ENCODE measurements at regions not wholly inside any gene's neighbourhood (a gene's known extent, or its start where the extent isn't known, plus 50 kb on each side); places are given as distances from the start of the nearest gene placed in this dataset.

- DNase-seq (ENCODE audit: low read depth, low spot score): no peak
- TF ChIP-seq, protein P1, sequence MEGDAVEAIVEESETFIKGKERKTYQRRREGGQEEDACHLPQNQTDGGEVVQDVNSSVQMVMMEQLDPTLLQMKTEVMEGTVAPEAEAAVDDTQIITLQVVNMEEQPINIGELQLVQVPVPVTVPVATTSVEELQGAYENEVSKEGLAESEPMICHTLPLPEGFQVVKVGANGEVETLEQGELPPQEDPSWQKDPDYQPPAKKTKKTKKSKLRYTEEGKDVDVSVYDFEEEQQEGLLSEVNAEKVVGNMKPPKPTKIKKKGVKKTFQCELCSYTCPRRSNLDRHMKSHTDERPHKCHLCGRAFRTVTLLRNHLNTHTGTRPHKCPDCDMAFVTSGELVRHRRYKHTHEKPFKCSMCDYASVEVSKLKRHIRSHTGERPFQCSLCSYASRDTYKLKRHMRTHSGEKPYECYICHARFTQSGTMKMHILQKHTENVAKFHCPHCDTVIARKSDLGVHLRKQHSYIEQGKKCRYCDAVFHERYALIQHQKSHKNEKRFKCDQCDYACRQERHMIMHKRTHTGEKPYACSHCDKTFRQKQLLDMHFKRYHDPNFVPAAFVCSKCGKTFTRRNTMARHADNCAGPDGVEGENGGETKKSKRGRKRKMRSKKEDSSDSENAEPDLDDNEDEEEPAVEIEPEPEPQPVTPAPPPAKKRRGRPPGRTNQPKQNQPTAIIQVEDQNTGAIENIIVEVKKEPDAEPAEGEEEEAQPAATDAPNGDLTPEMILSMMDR (IDR thresholded peaks at IDR 0.05; ENCODE audit: insufficient read depth, low read length, missing control alignments): no peak
- H3K4me3 ChIP-seq (ENCODE audit: low read depth, low read length): no peak overlapping the region
- CTCF ChIA-PET: no interaction called here
- POLR2A ChIA-PET: no interaction called here
Measured at GRCh38 chr16:5671421-5671820, 573.8 kb upstream of the EEF2KMT start.

DNA sequence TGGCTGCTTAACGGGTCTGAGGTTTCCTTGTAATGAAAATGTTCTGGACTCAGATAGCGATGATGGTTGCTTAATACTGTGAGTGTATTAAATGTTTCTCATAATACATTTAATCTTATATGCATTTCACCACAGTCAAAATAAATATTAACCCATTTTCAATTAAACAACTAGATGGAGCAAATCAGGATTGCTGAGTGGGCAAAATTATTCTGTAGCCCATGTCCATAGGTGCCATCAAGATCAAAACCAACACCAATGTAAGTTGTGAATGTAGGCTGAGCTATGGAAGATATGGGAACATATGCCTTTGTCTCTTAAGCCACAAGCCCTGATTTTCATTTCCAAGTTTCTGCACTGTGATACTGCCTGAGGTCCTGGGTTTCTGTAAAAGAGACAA is 572.6 kb upstream of the EEF2KMT start:
- H3K4me3 ChIP-seq (ENCODE audit: low read depth, low read length): no peak overlapping the region
- POLR2A ChIA-PET: no interaction called here
- CTCF ChIA-PET: no interaction called here
- TF ChIP-seq, protein P1 (IDR thresholded peaks at IDR 0.05; ENCODE audit: insufficient read depth, low read length, missing control alignments): no peak
- no peak for DNase-seq (ENCODE audit: low read depth, low spot score)

DNA sequence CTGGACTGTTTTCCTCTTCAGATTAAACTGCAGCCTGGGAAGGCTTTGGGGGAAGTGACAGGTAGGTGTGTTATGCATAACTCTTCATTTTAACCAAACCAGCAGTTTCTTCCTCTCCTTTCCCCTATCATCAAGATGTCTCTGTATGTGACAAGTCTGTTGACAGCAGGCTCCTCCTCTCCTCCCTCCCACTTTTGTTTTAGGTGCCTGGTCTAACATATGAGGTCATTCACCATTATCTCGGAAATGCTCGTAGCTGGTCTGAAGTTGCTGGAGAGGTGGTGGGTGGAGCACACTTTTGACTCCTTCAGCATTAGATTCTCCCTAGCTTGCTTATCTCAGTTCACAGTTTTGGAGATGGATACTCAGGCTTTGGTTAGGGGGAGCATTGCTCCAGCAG is 571.0 kb upstream of the EEF2KMT start:
- CTCF ChIA-PET: interaction anchor here (0.7 kb wide), 1 partner anchor 32 kb away, joined by 3 read pairs; no protein-coding TSS in a partner anchor

DNA sequence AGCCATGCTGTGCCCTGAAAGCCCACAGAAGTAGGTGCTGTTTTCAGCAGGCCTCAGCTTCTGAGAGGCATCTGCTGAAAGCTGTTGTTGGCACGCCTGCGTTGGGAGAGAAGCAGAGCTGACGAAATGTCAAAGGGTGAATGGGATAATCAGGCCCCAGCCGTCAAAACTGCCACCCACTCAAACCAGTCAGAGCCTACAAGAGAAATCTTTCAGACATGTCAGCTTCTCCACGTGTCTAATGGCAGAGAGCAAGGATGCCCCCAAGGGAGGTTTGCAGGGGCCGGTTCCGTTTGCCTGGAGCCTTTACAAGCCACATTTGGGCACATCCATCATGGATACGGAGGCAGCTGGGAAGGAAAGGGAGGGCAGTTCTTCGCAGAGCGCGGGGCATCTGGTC is 568.2 kb upstream of the EEF2KMT start:
- ChIA-PET CTCF (no interaction called here), POLR2A (no interaction called here)
- TF ChIP-seq, protein P1 (IDR thresholded peaks at IDR 0.05; ENCODE audit: insufficient read depth, low read length, missing control alignments): no peak
- H3K4me3 ChIP-seq (ENCODE audit: low read depth, low read length): no peak overlapping the region
- no peak for DNase-seq (ENCODE audit: low read depth, low spot score)

More for the DNA sequence above, 571.0 kb upstream of the EEF2KMT start:
- DNase-seq (ENCODE audit: low read depth, low spot score): no peak
- no peak overlapping the region for H3K4me3 ChIP-seq (ENCODE audit: low read depth, low read length)
- POLR2A ChIA-PET: no interaction called here
- TF ChIP-seq, protein P1 (IDR thresholded peaks at IDR 0.05; ENCODE audit: insufficient read depth, low read length, missing control alignments): no peak

DNA sequence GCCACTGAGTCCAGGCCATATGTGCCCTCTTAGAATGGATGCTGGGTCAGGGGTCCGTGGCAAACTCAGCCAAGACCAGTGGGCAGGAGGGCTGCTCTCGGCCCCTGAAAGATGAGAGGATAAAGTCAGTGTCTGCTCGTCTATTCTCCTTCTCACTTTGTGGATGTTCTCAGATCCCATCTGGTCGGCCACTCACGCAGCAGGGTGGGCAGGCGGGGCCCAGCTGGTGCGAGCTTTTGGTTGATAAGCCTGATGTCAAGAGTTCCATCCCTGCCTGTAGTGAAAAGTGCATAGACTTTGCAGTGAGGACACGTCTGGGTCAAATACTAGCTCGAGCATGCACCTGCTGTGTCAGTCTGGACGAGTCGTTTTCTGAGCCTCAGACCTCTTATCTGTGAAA is 556.2 kb upstream of the EEF2KMT start:
- CTCF ChIA-PET: no interaction called here
- TF ChIP-seq, protein P1 (IDR thresholded peaks at IDR 0.05; ENCODE audit: insufficient read depth, low read length, missing control alignments): no peak
- no peak for DNase-seq (ENCODE audit: low read depth, low spot score)
- POLR2A ChIA-PET: no interaction called here
- no peak overlapping the region for H3K4me3 ChIP-seq (ENCODE audit: low read depth, low read length)

DNA sequence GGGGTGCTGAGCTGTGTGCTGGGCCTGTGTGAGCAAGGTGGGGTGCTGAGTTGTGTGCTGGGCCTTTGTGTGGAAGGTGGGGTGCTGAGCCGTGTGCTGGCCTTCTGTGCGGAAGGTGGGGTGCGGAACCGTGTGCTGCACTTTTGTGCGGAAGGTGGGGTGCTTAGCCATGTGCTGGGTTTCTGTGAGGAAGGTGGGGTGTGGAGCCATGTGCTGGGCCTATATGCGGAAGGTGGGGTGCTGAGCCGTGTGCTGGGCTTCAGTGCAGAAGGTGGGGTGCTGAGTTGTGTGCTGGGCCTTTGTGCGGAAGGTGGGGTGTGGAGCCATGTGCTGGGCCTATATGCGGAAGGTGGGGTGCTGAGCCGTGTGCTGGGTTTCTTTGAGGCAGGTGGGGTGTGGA is 555.4 kb upstream of the EEF2KMT start:
- no peak for DNase-seq (ENCODE audit: low read depth, low spot score)
- TF ChIP-seq, protein P1 (IDR thresholded peaks at IDR 0.05; ENCODE audit: insufficient read depth, low read length, missing control alignments): no peak
- no peak overlapping the region for H3K4me3 ChIP-seq (ENCODE audit: low read depth, low read length)
- ChIA-PET POLR2A (no interaction called here), CTCF (no interaction called here)

All from AG04449 (cell line).